ENCODE measurements at regions not wholly inside any gene's neighbourhood (a gene's known extent, or its start where the extent isn't known, plus 50 kb on each side); places are given as distances from the start of the nearest gene placed in this dataset.

GRCh38 chr11:105458071-105458470, 151.8 kb upstream of the GRIA4 start:
- Histone ChIP-seq H3K4me1 (no peaks in the 10 kb centered on the region), H3K27ac (no peak overlapping the region), H3K9me3 (no peaks in the 10 kb centered on the region), H3K4me3 (no peak overlapping the region), H3K27me3 (no peaks in the 10 kb centered on the region), H3K36me3 (no peaks in the 10 kb centered on the region)
- no peak for DNase-seq (ENCODE audit: low spot score in 2 of 2)
- TF ChIP-seq EP300 (IDR thresholded peaks at IDR 0.05) (no peak), CTCF (IDR thresholded peaks at IDR 0.05) (no peak), POLR2A (IDR thresholded peaks at IDR 0.05) (no peak), POLR2AphosphoS5 (IDR thresholded peaks at IDR 0.05) (no peak)
- 95% methylated on average over 9 of the region's 9 CpGs for WGBS

DNA sequence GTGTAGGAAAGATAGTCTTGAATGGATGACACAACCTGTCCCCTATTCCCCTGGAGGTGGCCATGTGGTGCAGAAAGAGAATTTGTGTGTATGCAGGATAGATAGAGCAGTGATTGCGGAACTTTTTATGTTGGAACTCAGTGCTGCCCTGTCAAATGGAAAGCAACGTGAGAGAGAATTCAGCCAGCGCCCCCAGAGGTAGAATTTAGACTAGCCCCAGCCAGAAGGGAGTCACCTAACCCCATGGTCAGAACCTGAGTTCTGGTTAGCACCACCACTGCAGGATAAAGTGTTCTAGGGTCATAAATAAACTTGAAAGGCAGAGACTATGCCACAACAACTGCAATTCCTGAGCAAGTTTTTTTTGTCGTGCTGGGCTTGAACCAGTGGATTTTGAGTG, 152.9 kb upstream of the GRIA4 start:
- Histone ChIP-seq H3K27me3 (no peaks in the 10 kb centered on the region), H3K27ac (no peak overlapping the region), H3K9me3 (no peaks in the 10 kb centered on the region), H3K4me1 (no peaks in the 10 kb centered on the region), H3K4me3 (no peak overlapping the region), H3K36me3 (no peaks in the 10 kb centered on the region)
- DNase-seq (ENCODE audit: low spot score in 2 of 2) = no peak
- TF ChIP-seq EP300 (IDR thresholded peaks at IDR 0.05) (no peak), POLR2AphosphoS5 (IDR thresholded peaks at IDR 0.05) (no peak), CTCF (IDR thresholded peaks at IDR 0.05) (no peak), POLR2A (IDR thresholded peaks at IDR 0.05) (no peak)
- 85% methylated on average over 4 of the region's 4 CpGs for WGBS

- Histone ChIP-seq H3K9me3 (no peaks in the 10 kb centered on the region), H3K4me3 (no peak overlapping the region), H3K27ac (no peak overlapping the region), H3K4me1 (no peaks in the 10 kb centered on the region), H3K36me3 (no peaks in the 10 kb centered on the region), H3K27me3 (no peaks in the 10 kb centered on the region)
- no peak for DNase-seq (ENCODE audit: low spot score in 2 of 2)
- no peak for TF ChIP-seq CTCF (IDR thresholded peaks at IDR 0.05)
- TF ChIP-seq POLR2AphosphoS5 (IDR thresholded peaks at IDR 0.05) = no peak
- TF ChIP-seq POLR2A (IDR thresholded peaks at IDR 0.05) = no peak
- no peak for TF ChIP-seq EP300 (IDR thresholded peaks at IDR 0.05)
- 86% methylated on average over 2 of the region's 2 CpGs for WGBS
These were observed 160.7 kb upstream of the GRIA4 start for GRCh38 chr11:105449100-105449734.

DNA sequence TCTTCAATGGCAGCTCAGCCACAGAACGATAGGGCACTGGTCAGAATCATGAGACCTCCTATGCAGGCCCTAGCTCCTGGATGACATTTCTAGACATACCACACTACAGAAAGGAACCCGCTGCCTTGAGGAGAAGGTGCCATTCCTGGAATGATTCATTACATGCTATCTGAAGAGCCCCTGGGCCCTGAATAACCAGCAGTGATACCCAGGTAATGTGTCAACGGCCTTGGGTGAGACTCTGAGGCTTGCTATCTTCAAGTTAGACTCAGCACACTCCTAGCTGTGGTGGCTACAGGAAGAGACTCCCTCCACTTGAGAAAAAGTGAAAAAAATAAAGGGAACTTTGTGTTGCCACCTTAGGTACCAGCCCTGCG, 161.2 kb upstream of the GRIA4 start:
- no peak for DNase-seq (ENCODE audit: low spot score in 2 of 2)
- no peaks in the 10 kb centered on the region for H3K36me3 ChIP-seq
- H3K27me3 ChIP-seq = no peaks in the 10 kb centered on the region
- H3K4me3 ChIP-seq = no peak overlapping the region
- H3K27ac ChIP-seq = no peak overlapping the region
- peaks cover 4% of the 10 kb centered on the region for H3K9me3 ChIP-seq
- no peaks in the 10 kb centered on the region for H3K4me1 ChIP-seq
- 80% methylated on average over 4 of the region's 4 CpGs for WGBS
- TF ChIP-seq CTCF (IDR thresholded peaks at IDR 0.05) (no peak), POLR2A (IDR thresholded peaks at IDR 0.05) (no peak), EP300 (IDR thresholded peaks at IDR 0.05) (no peak), POLR2AphosphoS5 (IDR thresholded peaks at IDR 0.05) (no peak)

DNA sequence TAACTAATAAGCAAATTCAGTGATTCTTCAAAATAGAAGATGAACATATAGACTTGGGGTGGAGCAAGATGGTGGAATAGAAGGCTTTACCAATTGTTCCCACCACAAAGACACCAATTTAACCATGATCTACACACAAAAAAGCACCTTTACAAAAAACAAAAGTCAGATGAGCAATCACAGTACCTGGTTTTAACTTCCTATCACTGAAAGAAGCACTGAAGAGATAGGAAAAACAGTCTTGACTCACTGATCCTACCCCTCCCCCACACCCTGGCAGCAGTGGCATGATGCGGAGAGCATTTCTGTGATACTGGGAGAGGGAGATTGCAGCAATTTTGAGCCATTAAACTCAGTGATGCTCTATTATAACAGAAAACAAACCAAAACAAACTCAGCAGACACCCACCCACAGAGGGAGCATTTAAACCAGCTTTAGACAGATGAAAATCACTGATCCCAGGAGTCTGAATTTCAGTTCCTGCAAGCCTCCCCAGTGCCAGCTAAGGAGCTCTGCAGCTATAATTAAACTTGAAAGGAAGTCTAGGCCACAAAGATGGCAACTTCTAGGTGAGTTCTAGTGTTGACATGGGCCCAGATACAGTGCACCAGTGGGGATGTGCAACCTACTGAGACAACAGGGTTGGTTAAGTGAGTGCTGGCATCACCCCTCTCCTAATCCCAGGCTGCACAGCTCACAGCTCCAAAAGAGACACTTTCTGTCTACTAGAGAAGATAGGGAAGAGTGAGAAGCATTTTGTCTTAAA, 161.8 kb upstream of the GRIA4 start:
- Histone ChIP-seq H3K4me3 (no peak overlapping the region), H3K36me3 (no peaks in the 10 kb centered on the region), H3K9me3 (peaks cover 4% of the 10 kb centered on the region), H3K4me1 (no peaks in the 10 kb centered on the region), H3K27me3 (no peaks in the 10 kb centered on the region), H3K27ac (no peak overlapping the region)
- 100% methylated on average over 1 of the region's 1 CpG for WGBS
- TF ChIP-seq POLR2A (IDR thresholded peaks at IDR 0.05) (no peak), CTCF (IDR thresholded peaks at IDR 0.05) (no peak), EP300 (IDR thresholded peaks at IDR 0.05) (no peak), POLR2AphosphoS5 (IDR thresholded peaks at IDR 0.05) (no peak)
- DNase-seq (ENCODE audit: low spot score in 2 of 2) = no peak
